Right atrium auricular region (tissue), 2 donors: ENCODE measurements at regions not wholly inside any gene's neighbourhood (a gene's known extent, or its start where the extent isn't known, plus 50 kb on each side); places are given as distances from the start of the nearest gene placed in this dataset.

Experiments used
- DNase-seq: peaks from one replicate; pipeline ENCODE4 v3.0.0-alpha.2; 2019; ENCODE audit warnings: low spot score
- H3K27ac ChIP-seq, 2 donors: fragments of 200-600 bp; sonication (generic); 1 replicate in 1 of 2; 2 replicates in 1 of 2; pipeline ENCODE4 v1.5.1; 2016 to 2019
- H3K27me3 ChIP-seq, 2 donors: fragments of 200-600 bp; sonication (generic); one replicate each; pipeline versions ENCODE4 v1.5.1 to v1.6.0; 2017 to 2019
- H3K36me3 ChIP-seq: fragments of 200-600 bp; sonication (generic); one replicate; pipeline ENCODE4 v1.5.1; 2016
- H3K4me1 ChIP-seq, 2 donors: fragments of 200-600 bp; sonication (generic); one replicate each; pipeline versions ENCODE4 v1.5.1 to v1.6.0; 2017 to 2019
- H3K4me3 ChIP-seq, 2 donors: fragments of 200-600 bp; sonication (generic); 1 replicate in 1 of 2; 2 replicates in 1 of 2; pipeline ENCODE4 v1.5.1; 2017 to 2019; ENCODE audit warnings: mild to moderate bottlenecking in 1 of 2, moderate library complexity in 1 of 2
- H3K9me3 ChIP-seq, 2 donors: fragments of 200-600 bp; sonication (generic); one replicate each; pipeline ENCODE4 v1.5.1; 2019
- CTCF ChIP-seq, 2 donors: fragments of 200-600 bp; sonication (generic); IDR thresholded peaks; one replicate each; pipeline ENCODE4 v1.5.1; 2019; ENCODE audit warnings: antibody characterized with exemption in 2 of 2

- Histone ChIP-seq H3K27ac (no peak overlapping the region), H3K36me3 (no peaks in the 10 kb centered on the region), H3K4me1 (no peaks in the 10 kb centered on the region), H3K9me3 (no peaks in the 10 kb centered on the region), H3K27me3 (no peaks in the 10 kb centered on the region), H3K4me3 (no peak overlapping the region)
- DNase-seq = no peak
- TF ChIP-seq CTCF (IDR thresholded peaks at IDR 0.05) = no peak
Observed at GRCh38 chr16:51022955-51023354, 128.1 kb downstream of the SALL1 start.

GRCh38 chr16:51019617-51020016 is 131.5 kb downstream of the SALL1 start:
- Histone ChIP-seq H3K27me3 (no peaks in the 10 kb centered on the region), H3K9me3 (no peaks in the 10 kb centered on the region), H3K36me3 (no peaks in the 10 kb centered on the region), H3K4me1 (no peaks in the 10 kb centered on the region), H3K27ac (no peak overlapping the region), H3K4me3 (no peak overlapping the region)
- DNase-seq = no peak
- no peak for TF ChIP-seq CTCF (IDR thresholded peaks at IDR 0.05)

GRCh38 chr16:51017969-51018368 is 133.1 kb downstream of the SALL1 start:
- Histone ChIP-seq H3K9me3 (no peaks in the 10 kb centered on the region), H3K4me1 (no peaks in the 10 kb centered on the region), H3K27ac (no peak overlapping the region), H3K36me3 (no peaks in the 10 kb centered on the region), H3K27me3 (no peaks in the 10 kb centered on the region), H3K4me3 (no peak overlapping the region)
- DNase-seq = no peak
- TF ChIP-seq CTCF (IDR thresholded peaks at IDR 0.05) = no peak

DNA sequence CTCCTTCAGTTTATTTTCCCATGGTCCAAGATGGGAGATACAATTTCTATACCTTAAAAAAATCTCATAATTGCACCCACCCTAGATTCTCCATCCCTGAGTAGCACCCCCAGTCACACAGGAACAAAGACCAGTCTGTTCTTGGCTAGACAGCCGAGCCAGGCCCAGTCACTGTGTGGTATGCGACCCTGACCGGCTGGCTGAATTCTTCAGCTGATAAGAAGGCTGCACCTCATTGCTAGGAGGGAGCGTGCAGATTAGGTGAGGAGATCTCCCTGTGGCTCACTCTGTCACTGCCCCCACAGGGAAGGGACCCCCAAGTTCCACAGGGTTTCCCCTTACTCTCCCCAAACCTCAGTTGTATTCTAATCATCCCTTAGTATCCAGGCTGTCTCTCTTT is 138.7 kb downstream of the SALL1 start:
- no peak for DNase-seq
- Histone ChIP-seq H3K36me3 (no peaks in the 10 kb centered on the region), H3K4me3 (no peak overlapping the region), H3K9me3 (peaks cover 0 to 11% of the 10 kb centered on the region in 2 donors), H3K27ac (no peak overlapping the region), H3K27me3 (no peaks in the 10 kb centered on the region), H3K4me1 (no peaks in the 10 kb centered on the region)
- no peak for TF ChIP-seq CTCF (IDR thresholded peaks at IDR 0.05)

DNA sequence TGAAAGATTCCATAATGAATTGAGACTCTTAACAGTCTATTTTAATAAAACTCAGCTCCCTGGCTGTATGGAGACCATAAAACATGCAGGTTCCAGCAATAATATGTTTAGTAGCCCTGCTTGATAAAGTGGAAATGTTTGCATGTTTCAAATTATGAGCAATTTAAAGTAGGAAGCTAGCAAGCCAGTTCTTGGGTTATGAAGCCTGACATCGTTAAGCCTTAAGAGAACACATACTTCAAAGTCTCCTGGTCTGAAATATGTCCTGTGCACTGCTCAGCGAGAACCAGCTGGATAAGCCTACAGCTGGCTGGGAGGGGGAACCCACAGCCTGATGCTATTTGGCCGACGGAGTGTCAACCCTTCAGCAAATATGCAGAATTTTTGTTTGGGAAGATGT is 140.3 kb downstream of the SALL1 start:
- H3K4me3 ChIP-seq = no peak overlapping the region
- DNase-seq = no peak
- no peaks in the 10 kb centered on the region for H3K36me3 ChIP-seq
- H3K4me1 ChIP-seq = no peaks in the 10 kb centered on the region
- no peak overlapping the region for H3K27ac ChIP-seq
- H3K27me3 ChIP-seq = no peaks in the 10 kb centered on the region
- no peak for TF ChIP-seq CTCF (IDR thresholded peaks at IDR 0.05)
- H3K9me3 ChIP-seq = peaks cover 0 to 11% of the 10 kb centered on the region in 2 donors

GRCh38 chr16:51009813-51010212 is 141.3 kb downstream of the SALL1 start:
- TF ChIP-seq CTCF (IDR thresholded peaks at IDR 0.05) = no peak
- Histone ChIP-seq H3K27me3 (no peaks in the 10 kb centered on the region), H3K4me3 (no peak overlapping the region), H3K36me3 (no peaks in the 10 kb centered on the region), H3K27ac (no peak overlapping the region), H3K9me3 (peaks cover 0 to 11% of the 10 kb centered on the region in 2 donors), H3K4me1 (no peaks in the 10 kb centered on the region)
- DNase-seq = no peak
